ENCODE measurements at regions not wholly inside any gene's neighbourhood (a gene's known extent, or its start where the extent isn't known, plus 50 kb on each side); places are given as distances from the start of the nearest gene placed in this dataset.

GRCh38 chr4:18540349-18540748 lies 518.8 kb upstream of the LCORL start:
- no peak for DNase-seq
- 66 to 80% methylated on average over 6 of the region's 6 CpGs for WGBS, 2 donors
- TF ChIP-seq CTCF (IDR thresholded peaks at IDR 0.05) (no peak), POLR2A (IDR thresholded peaks at IDR 0.05) (no peak)
- H3K9me3 ChIP-seq, result no peaks in the 10 kb centered on the region
- no peak overlapping the region for H3K4me3 ChIP-seq
- intact Hi-C loops (cut with DNase I), result no loop called here
- no peaks in the 10 kb centered on the region for H3K36me3 ChIP-seq
- no peak overlapping the region for H3K27ac ChIP-seq
- H3K4me1 ChIP-seq, result no peaks in the 10 kb centered on the region
- no peaks in the 10 kb centered on the region for H3K27me3 ChIP-seq

GRCh38 chr4:18538121-18538520 lies 516.6 kb upstream of the LCORL start:
- no peak overlapping the region for H3K27ac ChIP-seq
- TF ChIP-seq POLR2A (IDR thresholded peaks at IDR 0.05) (no peak), CTCF (IDR thresholded peaks at IDR 0.05) (no peak)
- DNase-seq, result no peak
- H3K36me3 ChIP-seq, result no peaks in the 10 kb centered on the region
- H3K27me3 ChIP-seq, result no peaks in the 10 kb centered on the region
- no peak overlapping the region for H3K4me3 ChIP-seq
- H3K4me1 ChIP-seq, result no peaks in the 10 kb centered on the region
- 39 to 51% methylated on average over 2 of the region's 2 CpGs for WGBS, 2 donors
- intact Hi-C loops (cut with DNase I), result no loop called here
- H3K9me3 ChIP-seq, result no peaks in the 10 kb centered on the region

GRCh38 chr4:18536428-18536827 lies 514.9 kb upstream of the LCORL start:
- no peak overlapping the region for H3K4me3 ChIP-seq
- no peaks in the 10 kb centered on the region for H3K36me3 ChIP-seq
- no peak for TF ChIP-seq POLR2A (IDR thresholded peaks at IDR 0.05)
- no peak for TF ChIP-seq CTCF (IDR thresholded peaks at IDR 0.05)
- H3K27me3 ChIP-seq, result no peaks in the 10 kb centered on the region
- intact Hi-C loops (cut with DNase I), result no loop called here
- WGBS, 2 donors, result 49 to 82% methylated on average over 2 of the region's 2 CpGs
- no peaks in the 10 kb centered on the region for H3K9me3 ChIP-seq
- no peaks in the 10 kb centered on the region for H3K4me1 ChIP-seq
- no peak for DNase-seq
- no peak overlapping the region for H3K27ac ChIP-seq

GRCh38 chr4:18535948-18536347 lies 514.4 kb upstream of the LCORL start:
- H3K4me3 ChIP-seq, result no peak overlapping the region
- intact Hi-C loops (cut with DNase I), result no loop called here
- no peak for DNase-seq
- no peak for TF ChIP-seq CTCF (IDR thresholded peaks at IDR 0.05)
- no peak for TF ChIP-seq POLR2A (IDR thresholded peaks at IDR 0.05)
- no peaks in the 10 kb centered on the region for H3K27me3 ChIP-seq
- no peaks in the 10 kb centered on the region for H3K36me3 ChIP-seq
- no peaks in the 10 kb centered on the region for H3K9me3 ChIP-seq
- no peaks in the 10 kb centered on the region for H3K4me1 ChIP-seq
- no peak overlapping the region for H3K27ac ChIP-seq

- 45 to 53% methylated on average over 3 of the region's 3 CpGs for whole genome bisulfite sequencing, 2 donors
- no peaks in the 10 kb centered on the region for H3K36me3 ChIP-seq
Measured at GRCh38 chr4:18533262-18533775, 511.8 kb upstream of the LCORL start.

More at GRCh38 chr4:18533262-18533775, 511.8 kb upstream of the LCORL start:
- Histone ChIP-seq H3K9me3 (no peaks in the 10 kb centered on the region), H3K27me3 (no peaks in the 10 kb centered on the region), H3K4me1 (no peaks in the 10 kb centered on the region), H3K27ac (no peak overlapping the region), H3K4me3 (no peak overlapping the region)
- no peak for DNase-seq
- intact Hi-C loops (cut with DNase I), result no loop called here
- TF ChIP-seq CTCF (IDR thresholded peaks at IDR 0.05) (no peak), POLR2A (IDR thresholded peaks at IDR 0.05) (no peak)

All from esophagus squamous epithelium (tissue), 5 donors.